ENCODE measurements at regions not wholly inside any gene's neighbourhood (a gene's known extent, or its start where the extent isn't known, plus 50 kb on each side); places are given as distances from the start of the nearest gene placed in this dataset.

DNA sequence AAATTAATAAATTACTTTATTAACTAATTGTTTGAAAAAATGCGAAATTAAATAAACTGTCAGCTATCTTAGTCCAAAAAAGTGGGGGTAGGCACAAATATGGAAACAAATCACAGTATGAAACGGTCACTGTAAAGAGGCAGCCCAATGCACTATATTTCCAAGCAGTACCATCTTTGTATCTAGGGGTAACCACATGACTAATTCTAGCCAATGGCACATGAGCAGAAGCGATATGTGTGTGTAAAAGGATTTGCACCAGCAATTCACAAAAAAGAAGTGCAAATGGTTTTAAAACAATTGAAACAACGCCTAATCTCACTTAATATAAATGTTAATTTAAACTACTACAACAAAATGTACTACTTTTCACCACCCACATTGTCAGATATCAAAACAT is 129.5 kb upstream of the PRNP start:
- DNase-seq (ENCODE audit: low spot score), result no peak

DNA sequence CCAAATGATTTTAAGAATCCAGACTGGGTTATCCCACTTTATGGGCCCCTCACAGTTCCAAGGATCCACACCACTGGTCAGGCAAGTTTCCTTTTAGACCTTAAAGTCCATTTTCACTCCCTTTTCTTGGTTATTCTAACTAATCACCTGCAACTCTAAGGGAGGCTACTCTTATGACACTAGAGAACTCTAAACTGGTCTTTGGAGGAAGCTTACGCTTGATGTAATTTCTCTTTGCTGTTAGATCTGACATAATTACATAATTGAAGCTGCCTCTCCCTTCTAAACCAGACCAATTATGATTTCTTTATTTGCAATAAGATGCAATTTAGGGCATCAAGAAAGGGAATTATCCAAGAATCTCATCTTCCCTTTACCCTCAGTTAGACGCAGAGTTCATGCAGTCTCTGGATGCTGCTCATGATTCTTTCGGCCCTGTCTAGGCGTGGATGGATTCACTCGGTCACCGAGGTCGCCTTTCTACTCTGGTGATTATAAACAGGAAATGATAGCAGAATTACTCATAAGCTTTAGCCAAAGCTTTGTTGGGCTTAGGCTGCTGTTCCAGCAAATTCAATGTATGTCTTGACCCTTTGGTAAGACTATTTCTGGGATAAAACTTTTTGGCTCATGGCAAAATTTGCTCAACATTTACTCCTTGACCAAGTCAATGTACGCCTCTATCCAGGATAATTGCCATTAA is 130.9 kb upstream of the PRNP start:
- no peak for DNase-seq (ENCODE audit: low spot score)

DNA sequence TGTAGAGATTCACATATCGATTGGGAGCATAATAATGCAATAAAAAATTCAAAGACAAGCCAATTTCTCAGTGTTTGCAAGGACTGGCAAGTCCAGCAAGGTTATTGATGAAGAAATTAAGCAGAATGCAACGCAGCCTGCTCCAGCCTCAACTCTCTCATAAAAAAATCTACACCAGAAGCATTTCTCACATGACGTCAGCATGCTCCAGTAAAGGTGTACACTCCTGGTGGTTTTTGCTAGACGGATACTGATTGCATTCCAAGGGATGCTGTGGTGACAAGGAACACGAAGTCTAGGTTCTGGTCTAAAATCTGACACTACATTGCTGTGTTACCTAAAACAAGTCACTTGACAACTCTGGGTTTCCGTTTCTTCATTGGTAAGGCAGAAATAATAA is 131.9 kb upstream of the PRNP start:
- no peak for DNase-seq (ENCODE audit: low spot score)

DNA sequence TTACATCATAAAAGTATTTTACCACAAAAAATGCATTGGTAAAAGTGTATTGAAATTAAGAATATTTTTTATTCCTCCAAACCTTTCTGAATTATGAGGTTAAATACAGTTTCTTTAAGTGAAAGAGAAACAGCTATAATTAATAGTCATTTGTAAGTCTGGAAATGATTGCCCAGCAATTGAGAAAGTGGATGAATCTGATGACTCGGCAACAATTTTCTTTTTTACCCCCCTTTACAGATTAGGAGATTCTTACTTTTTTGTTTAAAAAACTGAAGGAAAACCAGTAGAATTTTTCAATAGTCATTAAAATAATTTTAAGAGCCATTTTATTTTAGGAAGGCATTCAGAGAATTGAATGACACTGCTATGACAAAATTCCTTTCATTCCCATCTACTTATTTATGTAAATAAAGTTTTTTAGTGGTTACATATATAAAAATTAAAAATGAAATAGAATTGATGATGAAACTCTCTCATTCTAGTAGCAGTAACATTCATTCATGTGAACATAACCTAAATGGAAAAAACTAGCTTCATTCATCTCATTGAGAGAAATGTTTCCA is 134.1 kb upstream of the PRNP start:
- DNase-seq (ENCODE audit: low spot score), result no peak

DNA sequence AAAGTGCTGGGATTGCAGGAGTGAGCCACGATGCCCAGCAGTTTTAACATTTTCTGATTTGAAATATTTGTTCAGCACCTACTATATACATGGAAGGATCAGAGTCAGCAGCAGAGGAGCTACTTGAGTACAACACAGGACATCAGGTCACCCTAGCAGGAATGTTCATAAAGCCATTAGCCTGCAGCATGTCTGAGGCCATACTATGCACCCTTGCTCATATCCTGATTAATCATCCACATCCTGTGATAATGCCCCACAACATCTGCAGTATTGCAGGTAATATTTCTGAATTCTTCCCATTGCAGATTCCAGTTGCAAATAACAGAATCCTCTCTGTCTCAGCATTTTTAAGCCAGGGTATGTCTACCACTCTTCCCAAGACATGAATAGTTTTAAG is 135.5 kb upstream of the PRNP start:
- no peak for DNase-seq (ENCODE audit: low spot score)

DNA sequence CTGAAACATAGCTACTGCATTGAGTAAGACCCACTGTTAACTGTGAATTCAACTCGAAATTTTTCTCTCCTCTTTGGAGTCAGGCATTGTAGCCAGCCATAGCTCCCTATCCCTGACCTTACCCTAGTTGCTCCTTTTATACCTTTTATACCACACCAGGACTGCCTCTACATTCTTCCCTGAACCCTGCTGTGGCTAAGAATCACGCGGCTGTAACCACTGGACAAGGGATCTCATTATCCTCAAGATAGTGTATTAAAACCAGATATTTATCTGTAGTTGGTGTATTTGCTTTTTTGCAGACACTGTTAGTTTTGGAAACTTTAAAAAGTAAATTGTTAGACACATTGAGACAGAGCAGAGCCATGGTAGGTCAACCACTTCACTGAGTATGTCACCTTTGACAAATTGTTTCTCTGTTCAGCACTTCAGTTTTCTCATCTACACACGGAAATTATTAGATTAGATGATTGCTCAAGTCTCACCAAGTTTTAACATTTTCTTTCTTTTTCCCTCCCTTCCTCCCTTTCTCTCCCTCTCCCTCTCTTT is 136.5 kb upstream of the PRNP start:
- no peak for DNase-seq (ENCODE audit: low spot score)

DNA sequence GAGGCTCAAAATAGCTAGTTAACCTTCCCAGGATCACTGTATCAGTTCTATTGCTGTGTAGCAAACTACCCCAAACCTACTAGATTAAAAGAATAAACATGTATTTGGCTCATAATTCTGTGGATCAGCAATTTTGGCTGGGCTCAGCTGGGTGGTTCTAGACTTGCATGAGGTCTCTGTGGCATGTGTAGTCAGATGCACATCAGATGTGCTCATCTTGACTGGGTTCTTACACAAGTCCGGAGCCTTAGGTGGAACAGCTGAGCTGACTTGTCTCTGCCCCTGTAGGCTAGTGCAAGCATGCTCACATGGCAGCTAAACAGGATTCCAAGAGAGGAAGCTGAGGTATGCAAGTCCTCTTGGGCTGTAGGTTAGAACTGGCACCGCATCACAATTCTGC is 137.7 kb upstream of the PRNP start:
- DNase-seq (ENCODE audit: low spot score), result no peak

DNA sequence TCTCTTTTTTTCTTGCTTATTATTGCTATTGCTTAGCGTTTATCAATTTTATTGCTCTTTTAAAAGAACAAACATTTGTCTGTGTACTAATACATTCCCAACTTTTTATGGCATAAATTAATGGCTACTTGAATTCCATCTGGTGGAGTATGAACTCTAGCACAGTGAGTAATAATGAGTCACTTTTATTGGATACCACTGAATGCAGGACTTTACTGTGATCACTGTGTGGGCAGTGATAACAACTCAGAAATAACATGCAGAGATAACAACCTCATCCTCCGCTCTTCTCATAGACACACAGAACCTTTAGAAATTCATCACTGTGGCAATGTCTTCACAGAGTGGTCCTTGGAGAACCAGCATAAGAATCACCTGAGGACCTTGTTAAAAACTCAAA is 139.5 kb upstream of the PRNP start:
- no peak for DNase-seq (ENCODE audit: low spot score)

DNA sequence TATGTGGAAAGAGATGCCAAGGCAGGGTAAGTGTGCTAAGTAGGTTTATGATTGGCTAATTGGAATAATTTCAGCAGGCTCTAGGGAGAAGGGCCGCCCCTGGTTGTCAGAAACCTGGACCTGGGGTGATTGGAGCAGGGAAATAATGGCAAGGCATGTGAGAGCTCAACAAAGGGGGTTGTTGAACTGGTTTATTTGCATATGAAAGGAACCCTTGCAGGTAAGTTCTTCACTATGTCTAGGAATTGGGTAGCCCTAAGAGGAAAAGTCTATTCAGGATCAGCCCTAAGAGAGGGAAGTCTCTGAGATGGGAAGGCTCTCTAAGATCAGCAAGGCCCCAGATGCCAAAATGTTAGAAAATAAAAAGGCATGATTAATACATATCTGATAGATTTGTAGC is 139.9 kb upstream of the PRNP start:
- DNase-seq (ENCODE audit: low spot score), result no peak

DNA sequence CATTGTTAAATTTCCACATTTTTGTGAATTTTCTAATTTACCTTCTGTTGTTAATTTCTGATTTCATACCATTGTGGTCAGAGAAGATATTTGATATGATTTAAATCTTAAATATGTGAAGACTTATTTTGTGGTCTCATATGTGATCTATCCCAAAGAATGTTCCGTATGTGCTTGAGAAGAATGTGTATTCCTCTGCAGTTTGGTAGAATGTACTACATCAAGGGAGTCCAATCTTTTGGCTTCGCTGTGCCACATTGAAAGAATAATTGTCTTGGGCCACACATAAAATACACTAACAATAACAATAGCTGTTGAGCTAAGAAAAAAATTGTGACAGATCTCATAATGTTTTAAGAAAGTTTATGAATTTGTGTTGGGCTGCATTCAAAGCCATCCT is 140.7 kb upstream of the PRNP start:
- no peak for DNase-seq (ENCODE audit: low spot score)

DNA sequence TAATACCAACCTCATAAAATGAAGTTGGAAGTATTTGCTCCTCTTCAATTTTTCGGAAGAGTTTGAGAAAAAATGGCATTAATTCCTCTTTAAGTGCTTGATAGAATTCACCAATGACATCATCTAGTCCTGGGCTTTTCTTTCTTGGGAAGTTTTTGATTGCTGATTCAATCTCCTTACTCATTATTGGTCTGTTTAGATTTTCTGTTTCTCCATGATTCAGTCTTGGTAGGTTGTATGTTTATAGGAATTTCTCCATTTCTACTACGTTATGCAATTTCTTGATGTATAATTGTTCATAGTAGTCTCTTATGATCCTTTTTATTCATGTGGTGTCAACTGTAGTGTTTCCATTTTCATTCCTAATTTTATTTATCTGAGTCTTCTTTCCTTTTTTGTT is 141.5 kb upstream of the PRNP start:
- no peak for DNase-seq (ENCODE audit: low spot score)

DNA sequence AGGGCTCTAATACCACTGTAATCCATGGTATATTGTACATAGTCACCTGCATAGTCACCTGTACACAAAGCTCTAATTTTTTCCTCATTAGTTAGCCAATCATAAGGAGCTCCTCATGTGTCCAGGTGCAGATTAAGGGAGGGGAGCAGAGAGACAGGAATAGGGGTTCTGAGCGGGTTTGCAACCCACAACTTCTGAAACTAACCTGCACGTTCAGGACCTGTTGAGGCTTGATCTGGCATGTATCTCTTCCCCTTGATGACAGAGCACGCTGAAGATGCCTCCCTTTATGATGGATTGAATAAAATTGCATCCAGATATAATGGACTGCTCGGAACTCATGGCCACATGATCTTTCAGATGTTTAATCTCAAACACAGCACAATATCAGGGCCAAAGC is 144.0 kb upstream of the PRNP start:
- no peak for DNase-seq (ENCODE audit: low spot score)

DNA sequence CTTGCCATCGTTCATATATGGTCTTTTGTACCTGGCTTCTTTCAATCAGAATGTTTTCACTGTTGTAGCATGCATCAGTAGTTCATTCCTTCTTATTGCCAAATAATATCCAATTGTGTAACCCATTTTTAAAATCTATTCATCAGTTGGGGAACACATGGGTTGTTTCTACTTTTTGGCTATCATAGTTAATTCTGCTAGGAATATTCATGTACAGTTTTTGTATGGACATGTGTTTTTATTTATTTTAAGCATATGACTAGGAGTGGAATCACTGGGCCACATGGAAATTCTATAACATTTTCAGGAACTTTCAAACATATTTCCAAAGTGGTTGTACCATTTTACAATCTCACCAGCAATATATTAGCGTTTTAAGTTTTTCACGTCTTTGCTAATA is 151.9 kb upstream of the PRNP start:
- no peak for DNase-seq (ENCODE audit: low spot score)

DNA sequence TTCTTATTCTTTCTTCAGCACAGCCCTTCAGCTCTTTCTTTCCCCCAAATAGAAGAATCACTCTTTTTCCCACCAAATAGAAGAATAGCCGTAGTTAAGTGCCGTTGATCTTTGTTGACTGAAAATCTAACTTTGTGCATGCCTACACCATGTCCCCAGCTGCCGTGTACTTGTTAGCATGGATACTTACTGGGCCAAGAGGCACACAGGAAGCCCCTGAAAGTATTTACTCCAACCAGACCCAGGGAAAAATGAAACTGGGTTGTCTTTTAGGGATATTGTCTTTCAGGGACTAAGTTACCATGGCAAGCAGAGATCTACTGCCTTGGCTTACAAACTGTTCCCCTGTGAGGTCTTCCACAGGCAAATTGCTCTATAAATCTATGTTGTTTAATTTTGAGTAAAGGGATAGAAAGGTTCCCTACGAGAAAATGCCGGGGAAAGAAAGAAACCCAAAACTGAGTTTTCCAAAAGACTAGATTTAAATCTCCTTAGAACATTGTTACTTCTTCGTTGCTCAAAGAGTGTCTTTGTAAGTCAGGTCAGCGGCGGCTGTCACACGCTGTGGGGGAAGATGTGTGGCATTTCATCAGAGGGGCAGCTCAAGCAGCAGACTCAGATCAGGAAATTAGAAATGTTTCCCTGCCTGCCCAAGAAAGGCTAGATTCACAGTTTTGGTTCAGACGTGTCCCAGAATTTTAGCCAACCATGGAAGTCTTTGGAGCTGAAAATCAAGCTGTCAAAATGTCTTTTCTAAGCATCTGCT is 152.7 kb upstream of the PRNP start:
- no peak for DNase-seq (ENCODE audit: low spot score)

DNA sequence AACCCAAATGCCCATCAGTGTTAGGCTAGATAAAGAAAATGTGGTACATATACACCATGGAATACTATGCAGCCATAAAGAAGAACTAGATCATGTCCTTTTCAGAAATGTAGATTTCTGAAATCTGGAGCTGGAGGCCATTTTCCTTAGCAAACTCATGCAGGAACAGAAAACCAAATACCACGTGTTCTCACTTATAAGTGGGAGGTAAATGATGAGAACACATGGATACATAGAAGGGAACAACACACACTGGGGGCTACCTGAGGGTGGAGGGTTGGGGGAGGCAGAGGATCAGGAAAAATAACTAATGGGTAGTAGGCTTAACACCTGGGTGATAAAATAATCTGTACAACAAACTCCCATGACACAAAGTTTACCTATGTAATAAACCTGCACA is 153.5 kb upstream of the PRNP start:
- DNase-seq (ENCODE audit: low spot score), result no peak

DNA sequence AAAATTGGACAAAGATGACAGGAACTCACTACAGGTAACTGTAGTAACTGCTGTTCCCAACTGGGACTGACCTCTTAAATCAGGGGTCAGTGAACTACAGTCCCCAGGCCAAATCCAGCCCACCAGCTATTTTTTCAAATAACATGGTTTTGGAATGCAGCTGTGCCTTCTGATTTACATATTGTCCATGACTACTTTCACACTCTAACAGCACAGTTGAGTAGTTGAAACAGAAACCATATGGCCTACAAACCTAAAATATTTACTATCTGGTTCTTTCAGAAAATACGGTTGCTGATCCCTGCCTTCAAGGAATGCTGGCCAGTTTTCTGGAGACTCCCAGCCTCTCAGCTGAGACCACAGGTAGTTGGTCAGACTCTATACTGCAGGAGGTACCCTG is 161.5 kb upstream of the PRNP start:
- no peak for DNase-seq (ENCODE audit: low spot score)

DNA sequence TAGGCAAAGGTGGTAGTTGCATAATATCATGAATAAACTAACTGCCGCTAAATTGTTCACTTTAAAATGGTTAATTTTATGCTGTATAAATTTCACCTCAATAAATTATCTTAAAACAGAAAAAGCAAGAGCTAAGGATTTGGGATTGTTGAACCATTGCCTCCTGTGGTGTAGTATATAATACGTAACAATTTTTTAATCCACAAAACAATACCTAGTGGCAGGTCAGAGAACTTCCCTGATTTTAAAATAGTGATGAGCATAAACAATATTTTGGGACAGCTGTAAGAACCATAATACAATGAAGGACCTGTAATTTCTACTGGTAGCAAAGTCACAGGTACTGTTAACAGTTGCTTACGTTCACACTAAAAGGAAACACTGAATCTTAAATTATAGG is 161.9 kb upstream of the PRNP start:
- no peak for DNase-seq (ENCODE audit: low spot score)

DNA sequence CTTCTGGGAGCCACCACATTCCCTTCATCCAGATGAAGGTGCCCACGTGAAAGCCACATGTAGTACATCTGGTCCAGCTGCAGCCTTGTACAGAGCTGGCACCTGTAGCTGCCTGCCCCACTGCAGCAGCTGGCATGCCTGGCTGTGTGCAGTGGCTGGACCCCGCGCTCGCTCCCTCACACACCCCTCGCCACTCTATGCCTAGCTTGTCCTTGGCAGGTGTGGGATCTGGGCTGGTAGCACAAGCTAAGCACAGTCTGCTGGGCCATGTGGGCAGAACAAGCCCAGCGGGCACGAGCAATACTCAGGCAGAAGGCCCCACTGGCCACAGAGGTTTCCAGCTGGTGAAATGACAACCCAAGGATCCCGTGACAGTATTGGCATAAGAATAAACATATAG is 163.9 kb upstream of the PRNP start:
- DNase-seq (ENCODE audit: low spot score), result no peak

DNA sequence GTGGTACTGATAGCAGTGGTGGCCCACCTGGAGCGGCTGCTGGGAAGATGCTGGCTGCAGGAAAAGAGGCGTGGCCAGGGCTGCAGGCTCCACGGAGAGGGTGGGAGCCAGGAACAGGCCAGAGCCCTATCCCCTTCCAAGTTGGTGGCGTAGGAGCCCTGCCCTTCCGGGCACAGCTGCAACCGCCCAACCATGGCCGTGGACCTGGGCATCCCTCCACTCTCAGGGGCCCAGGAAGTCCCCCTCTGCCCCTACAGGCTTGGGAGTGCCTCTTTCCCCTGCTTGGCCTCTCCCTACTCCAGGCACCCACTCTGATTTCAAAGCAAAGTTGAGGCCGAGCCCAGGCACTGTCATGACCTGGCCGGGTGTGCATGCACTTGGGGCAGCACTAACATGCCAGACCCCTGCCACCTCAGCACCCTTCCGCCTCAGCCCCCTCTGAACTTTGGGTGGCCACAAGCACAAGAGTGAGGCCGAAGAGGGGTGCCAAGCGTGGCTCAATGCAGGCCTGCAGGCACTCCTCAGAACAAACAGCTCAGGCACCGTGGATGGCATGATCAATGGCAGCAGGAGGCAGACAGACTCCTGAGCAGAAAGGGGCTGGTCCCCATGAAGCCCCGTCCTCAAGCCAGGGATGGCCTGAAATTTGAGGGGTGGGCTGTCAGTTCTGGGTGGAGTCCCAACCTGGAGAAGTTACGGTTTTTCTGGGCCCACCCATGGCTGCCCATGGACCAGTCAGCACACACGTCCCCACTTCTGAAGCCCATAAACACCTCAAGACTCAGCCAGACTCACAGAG is 164.9 kb upstream of the PRNP start:
- DNase-seq (ENCODE audit: low spot score), result no peak

DNA sequence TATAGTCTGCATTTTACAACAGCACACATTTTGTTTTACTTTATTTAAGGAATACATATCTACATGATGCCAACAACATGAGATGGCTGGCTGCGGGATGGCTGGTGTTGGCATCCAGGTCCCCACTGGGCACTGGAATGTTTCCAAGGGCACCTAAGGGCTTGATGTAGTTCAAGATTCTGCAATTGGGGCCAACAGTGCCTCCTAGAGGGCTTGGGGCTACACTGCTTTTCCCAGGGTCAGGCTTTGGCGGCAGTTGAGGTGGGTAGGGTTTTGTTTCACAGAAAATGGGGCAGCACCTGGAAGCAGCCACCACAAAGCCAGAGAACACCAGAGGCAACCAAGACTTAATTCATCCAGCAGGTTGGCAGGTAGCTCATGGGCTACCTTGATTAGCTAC is 166.7 kb upstream of the PRNP start:
- peak; percentile 42 for DNase-seq (ENCODE audit: low spot score)

DNA sequence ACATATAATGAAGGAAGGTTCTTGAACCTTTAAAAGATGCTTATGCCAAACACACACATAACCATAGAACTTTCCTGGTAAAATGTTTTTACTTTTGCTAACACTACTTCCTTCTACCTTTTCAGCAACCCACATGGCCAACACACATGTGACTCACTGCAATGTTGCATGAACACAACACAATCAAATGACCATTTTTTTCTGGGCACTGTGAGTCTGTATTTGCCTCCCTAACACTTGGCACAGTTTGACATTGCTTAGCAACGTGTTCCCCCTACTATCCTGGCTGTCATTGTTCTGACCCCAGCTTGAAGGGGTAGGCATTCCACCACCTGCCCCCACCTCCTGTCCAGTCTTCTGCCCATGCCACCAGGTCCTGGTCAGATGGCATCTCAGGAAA is 169.4 kb upstream of the PRNP start:
- DNase-seq (ENCODE audit: low spot score), result no peak

DNA sequence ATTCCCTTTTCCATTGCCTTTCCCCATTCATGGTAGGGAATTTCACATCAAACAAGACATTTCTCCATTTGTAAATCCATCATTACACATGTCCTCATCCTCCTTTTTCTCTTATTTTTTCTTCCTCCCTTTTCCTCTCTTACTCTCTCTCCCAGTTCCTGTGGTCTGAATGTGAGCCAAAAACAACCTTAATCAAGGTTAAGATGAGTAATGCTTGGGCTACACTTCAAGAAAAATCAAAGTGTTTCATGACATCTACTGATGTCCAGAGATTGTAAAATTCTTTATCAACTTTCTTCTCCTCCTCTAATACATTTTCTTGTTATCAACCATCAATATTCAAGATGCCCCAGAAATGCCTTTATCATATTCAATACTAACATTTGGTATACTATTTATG is 172.5 kb upstream of the PRNP start:
- no peak for DNase-seq (ENCODE audit: low spot score)
